ENCODE measurements at regions not wholly inside any gene's neighbourhood (a gene's known extent, or its start where the extent isn't known, plus 50 kb on each side); places are given as distances from the start of the nearest gene placed in this dataset.

DNA sequence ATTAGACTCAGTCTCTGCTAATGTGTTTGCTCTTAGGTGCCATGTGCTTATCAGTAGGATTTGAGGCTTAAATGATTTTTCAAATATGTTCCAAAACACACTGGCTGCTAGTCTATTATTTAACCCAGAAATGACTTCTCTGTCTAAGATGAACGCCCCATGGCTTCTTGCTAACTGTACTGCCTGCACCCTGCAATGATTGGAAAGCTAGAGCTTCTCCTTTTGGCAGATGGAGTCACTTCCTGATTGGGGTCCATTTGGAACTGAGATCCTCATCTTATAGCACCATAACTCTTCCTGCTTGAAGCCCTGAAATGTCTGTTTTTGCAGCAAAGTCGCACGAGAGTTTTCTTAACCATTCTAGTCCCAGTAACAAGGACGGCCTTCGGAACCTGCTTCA lies 186.5 kb upstream of the ADO start:
- DNase-seq (ENCODE audit: low read depth, low spot score), result no peak
- intact Hi-C loops (cut with micrococcal nuclease) (no loop called here), dilution Hi-C loops (cut with MboI; ENCODE audit: extremely low pct_ligation_motif_present, low sequenced_read_pairs) (no loop called here)
- Histone ChIP-seq H2AFZ (ENCODE audit: low read depth, low read length) (no peak overlapping the region), H3K27me3 (ENCODE audit: control insufficient read depth in 2 of 2, insufficient read depth in 2 of 2, low read length in 2 of 2) (peaks cover 2 to 6% of the 10 kb centered on the region in 2 experiments), H4K20me1 (replicated peaks; ENCODE audit: control insufficient read depth, extremely low read depth, insufficient read depth, low read length) (no peaks in the 10 kb centered on the region), H3K4me2 (ENCODE audit: insufficient read depth, low read length) (no peak overlapping the region), H3K4me1 (ENCODE audit: control insufficient read depth, extremely low read depth, insufficient read depth, low read length) (no peaks in the 10 kb centered on the region), H3K9me1 (replicated peaks; ENCODE audit: control insufficient read depth, extremely low read depth, insufficient read depth, low read length) (no peaks in the 10 kb centered on the region), H3K79me2 (ENCODE audit: control insufficient read depth, insufficient read depth, low read length) (no peaks in the 10 kb centered on the region), H3K9ac (replicated peaks; ENCODE audit: extremely low read depth, insufficient read depth, low read length) (no peak overlapping the region), H3K4me3 (replicated peaks in 1 of 3; ENCODE audit: insufficient read depth in 1 of 3, low read depth in 1 of 3, low read length in 3 of 3) (no peak overlapping the region), H3K36me3 (ENCODE audit: control insufficient read depth in 2 of 2, extremely low read depth in 1 of 2, insufficient read depth in 2 of 2, low read length in 2 of 2) (no peaks in the 10 kb centered on the region), H3K9me3 (replicated peaks; ENCODE audit: control insufficient read depth, insufficient read depth, low read length) (no peaks in the 10 kb centered on the region), H3K27ac (ENCODE audit: insufficient read depth, low read depth, low read length) (no peak overlapping the region)
- ChIA-PET CTCF (interaction anchor here (2.3 kb wide), 1 partner anchor 7 kb away, joined by 12 read pairs; no protein-coding TSS in a partner anchor), POLR2A (no interaction called here)
- BruUV-seq (replicated peaks), result no TSS peak
- TF ChIP-seq MYC (IDR thresholded peaks at IDR 0.05; ENCODE audit: low read depth, low read length) (no peak), JUN (IDR thresholded peaks at IDR 0.05; ENCODE audit: borderline replicate concordance, insufficient read depth, insufficient read length, low read depth) (no peak), POLR2A (IDR thresholded peaks at IDR 0.05; ENCODE audit: low read depth, low read length) (no peak), EZH2 (IDR thresholded peaks at IDR 0.05; ENCODE audit: borderline replicate concordance, low read depth, low read length, severe bottlenecking) (no peak), POLR2AphosphoS5 (IDR thresholded peaks at IDR 0.05; ENCODE audit: insufficient read depth, low read depth, low read length) (no peak), FOS (IDR thresholded peaks at IDR 0.05; ENCODE audit: borderline replicate concordance, insufficient read depth, low read length) (no peak), GATA2 (IDR thresholded peaks at IDR 0.05; ENCODE audit: insufficient read depth, insufficient read length, low read depth, low read length) (no peak)
- TF ChIP-seq, protein P1, sequence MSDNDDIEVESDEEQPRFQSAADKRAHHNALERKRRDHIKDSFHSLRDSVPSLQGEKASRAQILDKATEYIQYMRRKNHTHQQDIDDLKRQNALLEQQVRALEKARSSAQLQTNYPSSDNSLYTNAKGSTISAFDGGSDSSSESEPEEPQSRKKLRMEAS (IDR thresholded peaks at IDR 0.05; ENCODE audit: insufficient read depth, insufficient read length), result no peak
- TF ChIP-seq, protein P2, sequence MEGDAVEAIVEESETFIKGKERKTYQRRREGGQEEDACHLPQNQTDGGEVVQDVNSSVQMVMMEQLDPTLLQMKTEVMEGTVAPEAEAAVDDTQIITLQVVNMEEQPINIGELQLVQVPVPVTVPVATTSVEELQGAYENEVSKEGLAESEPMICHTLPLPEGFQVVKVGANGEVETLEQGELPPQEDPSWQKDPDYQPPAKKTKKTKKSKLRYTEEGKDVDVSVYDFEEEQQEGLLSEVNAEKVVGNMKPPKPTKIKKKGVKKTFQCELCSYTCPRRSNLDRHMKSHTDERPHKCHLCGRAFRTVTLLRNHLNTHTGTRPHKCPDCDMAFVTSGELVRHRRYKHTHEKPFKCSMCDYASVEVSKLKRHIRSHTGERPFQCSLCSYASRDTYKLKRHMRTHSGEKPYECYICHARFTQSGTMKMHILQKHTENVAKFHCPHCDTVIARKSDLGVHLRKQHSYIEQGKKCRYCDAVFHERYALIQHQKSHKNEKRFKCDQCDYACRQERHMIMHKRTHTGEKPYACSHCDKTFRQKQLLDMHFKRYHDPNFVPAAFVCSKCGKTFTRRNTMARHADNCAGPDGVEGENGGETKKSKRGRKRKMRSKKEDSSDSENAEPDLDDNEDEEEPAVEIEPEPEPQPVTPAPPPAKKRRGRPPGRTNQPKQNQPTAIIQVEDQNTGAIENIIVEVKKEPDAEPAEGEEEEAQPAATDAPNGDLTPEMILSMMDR (IDR thresholded peaks at IDR 0.05; ENCODE audit: extremely low read depth in 1 of 2, insufficient read depth in 1 of 2, low read depth in 1 of 2, low read length in 2 of 2), result no peak
- no peak for FAIRE-seq
